Naive thymus-derived CD8-positive, alpha-beta T cell (primary cell): ENCODE measurements at regions not wholly inside any gene's neighbourhood (a gene's known extent, or its start where the extent isn't known, plus 50 kb on each side); places are given as distances from the start of the nearest gene placed in this dataset.

Experiments used
- ATAC-seq, 2 donors: fragments of 150-1000 bp; cut with Tn5 transposase in 1 of 2; sonication (Bioruptor Pico), chemical (Tn5 transposase) in 1 of 2; 1 replicate in 1 of 2; 2 replicates in 1 of 2; pipeline ENCODE4 v1.10.0; 2021; ENCODE audit warnings: mild to moderate bottlenecking in 2 of 2, moderate library complexity in 2 of 2
- POLR2A ChIA-PET: fragments of 350-600 bp; sonication (Branson Sonifier 250); formaldehyde crosslinking; loops from one replicate; lab custom pipeline; 2021; ENCODE audit warnings: antibody characterized with exemption; lab: Charles Lee
- DNase-seq, 10 donors: peaks; one replicate each; pipeline versions ENCODE4 v3.0.0 to v3.0.0-alpha.2; 2020 to 2022
- H3K27ac Mint-ChIP-seq, 10 donors: one replicate each; pipeline ENCODE4 v1.8.0; 2020 to 2022; ENCODE audit warnings: mild to moderate bottlenecking in 10 of 10, mixed read lengths in 10 of 10, moderate library complexity in 4 of 10, inconsistent platforms in 1 of 10
- H3K27me3 Mint-ChIP-seq, 5 donors: one replicate each; pipeline ENCODE4 v1.8.0; 2021 to 2022; ENCODE audit warnings: mixed read lengths in 5 of 5
- H3K36me3 Mint-ChIP-seq, 3 donors: one replicate each; pipeline ENCODE4 v1.8.0; 2020 to 2022; ENCODE audit warnings: mixed read lengths in 3 of 3, mild to moderate bottlenecking in 2 of 3, inconsistent platforms in 1 of 3
- H3K4me1 Mint-ChIP-seq, 4 donors: one replicate each; pipeline ENCODE4 v1.8.0; 2021 to 2022; ENCODE audit warnings: mixed read lengths in 4 of 4
- H3K4me3 Mint-ChIP-seq, 10 donors: one replicate each; pipeline ENCODE4 v1.8.0; 2020 to 2022; ENCODE audit warnings: mild to moderate bottlenecking in 10 of 10, mixed read lengths in 10 of 10, moderate library complexity in 6 of 10, inconsistent platforms in 1 of 10
- H3K9me3 Mint-ChIP-seq, 9 donors: one replicate each; pipeline ENCODE4 v1.8.0; 2020 to 2022; ENCODE audit warnings: mixed read lengths in 9 of 9, mild to moderate bottlenecking in 3 of 9, inconsistent platforms in 1 of 9, moderate library complexity in 1 of 9

DNA sequence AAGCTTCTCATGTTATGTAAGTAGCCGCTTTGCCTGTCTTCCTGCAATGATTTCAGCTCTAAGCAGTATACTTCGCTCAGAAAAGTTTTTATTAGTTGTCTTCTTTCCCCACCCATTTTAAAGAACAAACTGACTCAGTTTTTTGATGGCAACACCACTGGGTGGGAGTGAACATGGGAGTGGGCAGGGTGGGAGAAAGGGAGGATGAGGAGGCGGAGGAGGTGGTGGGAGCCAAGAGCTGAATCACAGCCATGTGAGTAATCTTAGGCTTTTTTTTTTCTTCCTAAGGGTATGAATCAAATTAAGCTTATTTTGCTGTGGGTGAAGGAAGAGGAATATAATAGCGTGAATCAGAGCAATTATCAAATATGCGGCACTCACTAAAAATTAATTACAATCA is 574.3 kb upstream of the DIPK2B start:
- Mint-ChIP-seq H3K36me3 (no peaks in the 10 kb centered on the region), H3K9me3 (no peaks in the 10 kb centered on the region), H3K27me3 (no peaks in the 10 kb centered on the region), H3K4me1 (peaks cover 8 to 32% (median 22%) of the 10 kb centered on the region in 4 donors), H3K4me3 (no peak overlapping the region), H3K27ac (peak overlapping the region in 1 of 10 donors; percentile 57)
- DNase-seq (no peak), ATAC-seq (no peak)
- POLR2A ChIA-PET: no interaction called here

DNA sequence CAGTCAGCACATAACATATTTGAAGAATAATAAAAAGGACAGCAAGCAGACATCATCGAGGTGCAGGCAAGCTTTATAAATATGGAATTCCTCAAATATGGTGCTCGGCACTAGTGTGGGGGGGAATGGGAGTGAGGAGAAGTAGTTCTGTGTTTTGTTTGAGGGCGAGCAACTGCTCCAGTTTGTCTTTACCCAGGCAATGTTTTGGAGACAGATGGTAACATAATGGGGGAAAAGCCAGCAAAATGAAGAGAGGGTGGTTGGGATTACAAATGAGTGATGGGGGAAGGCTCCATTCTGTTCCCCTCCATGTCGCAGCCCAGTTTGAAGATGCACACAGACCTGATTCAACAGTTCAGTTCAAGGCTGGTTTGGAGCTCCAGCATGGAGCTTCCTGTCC is 572.9 kb upstream of the DIPK2B start:
- no peaks in the 10 kb centered on the region for H3K27me3 Mint-ChIP-seq
- peak overlapping the region in 5 of 10 donors; percentile 11 to 37 (median 31) for H3K27ac Mint-ChIP-seq

DNA sequence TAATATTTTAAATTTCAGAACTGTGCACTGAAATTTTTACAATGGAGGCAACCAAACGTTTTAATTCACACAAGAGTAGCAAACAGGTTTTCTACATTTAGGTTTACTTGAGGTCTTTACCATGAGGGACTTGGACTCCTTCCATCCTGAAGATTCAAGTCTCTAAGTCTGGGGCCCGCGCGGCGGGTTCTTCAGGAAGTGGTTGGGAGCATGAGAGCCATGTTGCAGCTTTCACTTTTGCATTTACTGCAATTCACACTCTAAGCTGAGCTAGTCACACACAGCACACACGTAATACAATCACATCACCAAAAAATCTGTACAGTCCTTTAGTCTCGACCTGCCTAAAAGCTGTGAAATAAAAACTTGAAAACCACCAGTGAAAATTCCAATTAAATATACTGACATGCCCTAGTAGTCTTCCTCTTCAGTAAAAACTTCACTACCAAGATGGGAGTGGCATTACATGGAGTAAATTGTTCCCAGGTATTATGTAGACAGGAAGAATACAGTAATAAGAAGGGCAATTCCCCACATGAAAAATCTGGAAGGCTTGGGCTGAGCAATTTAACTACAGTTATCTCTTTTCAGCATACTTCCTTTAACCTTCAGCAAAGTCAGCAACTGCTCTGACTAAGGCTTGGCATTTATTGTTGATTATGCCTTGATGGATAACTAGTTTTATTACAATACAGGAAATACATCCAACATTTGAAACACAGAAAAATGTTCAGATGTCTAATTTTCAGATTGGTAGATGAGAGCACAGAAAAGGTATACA is 571.1 kb upstream of the DIPK2B start:
- peaks cover 15 to 43% (median 33%) of the 10 kb centered on the region in 4 donors for H3K4me1 Mint-ChIP-seq
- no peaks in the 10 kb centered on the region for H3K27me3 Mint-ChIP-seq
- peak overlapping the region; percentile 68 to 95 (median 76) for H3K4me3 Mint-ChIP-seq
- no peaks in the 10 kb centered on the region for H3K36me3 Mint-ChIP-seq
- peak overlapping the region; percentile 61 to 97 (median 95) for H3K27ac Mint-ChIP-seq
- POLR2A ChIA-PET: interaction anchor here (4.2 kb wide), 1 partner anchor 35 kb away, joined by 20 read pairs; no protein-coding TSS in a partner anchor
- peak in 9 of 10 donors; percentile 10 to 71 (median 41) for DNase-seq
- peaks cover 0 to 2% (median 0%) of the 10 kb centered on the region in 9 donors for H3K9me3 Mint-ChIP-seq
- peak; percentile 83 to 87 for ATAC-seq

More for the DNA sequence above, 572.9 kb upstream of the DIPK2B start:
- ATAC-seq (no peak), DNase-seq (no peak)
- Mint-ChIP-seq H3K4me3 (no peak overlapping the region), H3K36me3 (no peaks in the 10 kb centered on the region), H3K9me3 (no peaks in the 10 kb centered on the region), H3K4me1 (peaks cover 11 to 33% (median 24%) of the 10 kb centered on the region in 4 donors)
- POLR2A ChIA-PET: no interaction called here

DNA sequence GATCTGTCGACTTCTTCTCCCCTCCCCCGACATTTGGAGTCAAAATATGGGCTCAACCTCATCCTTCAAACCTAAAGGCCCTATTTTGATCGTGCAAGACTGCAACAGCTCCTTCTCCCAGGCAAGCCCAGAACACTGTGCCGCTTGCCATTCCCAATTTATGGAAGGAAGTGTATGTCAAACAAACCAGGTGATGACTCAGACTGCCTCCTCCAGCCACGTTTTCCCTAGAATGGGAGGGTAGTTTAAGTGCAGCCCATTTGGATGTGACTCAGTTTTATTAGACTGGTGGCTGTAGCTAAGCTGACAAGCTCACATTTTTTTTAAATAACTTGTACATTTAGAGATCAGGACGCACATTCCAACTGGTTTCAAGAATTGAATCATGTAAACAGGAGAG is 570.4 kb upstream of the DIPK2B start:
- Mint-ChIP-seq H3K4me3 (peak overlapping the region; percentile 68 to 95 (median 76)), H3K27ac (peak overlapping the region; percentile 61 to 97 (median 95)), H3K9me3 (peaks cover 0 to 2% (median 0%) of the 10 kb centered on the region in 9 donors), H3K36me3 (no peaks in the 10 kb centered on the region), H3K27me3 (no peaks in the 10 kb centered on the region), H3K4me1 (peaks cover 15 to 48% (median 32%) of the 10 kb centered on the region in 4 donors)
- no peak for ATAC-seq
- POLR2A ChIA-PET: interaction anchor here (4.2 kb wide), 1 partner anchor 35 kb away, joined by 20 read pairs; no protein-coding TSS in a partner anchor
- peak in 1 of 10 donors; percentile 5 for DNase-seq

DNA sequence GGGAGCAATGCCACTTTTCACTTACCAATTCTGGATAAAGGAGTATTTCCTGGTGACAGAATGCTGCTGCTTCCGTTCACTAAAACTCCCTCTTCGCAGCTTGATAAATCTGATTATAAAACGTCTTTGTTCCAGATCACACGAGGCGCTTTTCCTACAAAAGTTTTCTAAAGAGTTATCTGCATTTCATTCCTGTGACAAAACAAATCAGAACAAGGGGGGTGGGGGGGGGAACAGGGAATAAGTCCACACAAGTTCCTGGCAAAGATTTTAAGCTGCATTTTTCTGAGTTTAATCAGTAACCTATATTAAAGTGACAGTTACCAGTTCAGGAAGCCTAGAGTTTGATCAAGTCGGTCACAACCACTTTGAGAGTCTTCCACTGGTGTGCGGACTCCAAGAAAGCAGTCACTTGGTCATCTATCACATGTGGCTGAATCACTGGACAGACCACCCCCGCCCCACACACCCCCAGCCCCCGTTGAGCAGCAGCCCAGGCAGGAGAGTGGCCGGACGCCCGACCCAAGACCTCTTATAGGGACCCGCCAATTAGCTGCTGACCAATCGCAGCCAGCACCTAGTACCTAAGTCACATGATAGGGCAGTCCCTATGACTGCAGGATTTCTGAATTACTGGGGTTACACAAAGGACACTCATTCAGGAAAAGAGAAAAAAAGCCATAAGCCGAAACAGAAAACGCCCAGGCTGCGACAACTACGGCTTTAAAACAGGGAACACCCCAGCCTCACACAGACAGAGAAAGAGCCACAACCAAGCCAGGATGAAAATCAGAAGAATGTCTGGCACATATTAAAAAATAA is 569.3 kb upstream of the DIPK2B start:
- no peaks in the 10 kb centered on the region for H3K36me3 Mint-ChIP-seq
- peaks cover 0 to 2% (median 0%) of the 10 kb centered on the region in 9 donors for H3K9me3 Mint-ChIP-seq
- DNase-seq: peak in 1 of 10 donors; percentile 8
- peak; percentile 22 to 32 for ATAC-seq
- H3K4me1 Mint-ChIP-seq: peaks cover 15 to 57% (median 35%) of the 10 kb centered on the region in 4 donors
- peak overlapping the region; percentile 77 to 95 (median 86) for H3K4me3 Mint-ChIP-seq
- H3K27ac Mint-ChIP-seq: peak overlapping the region; percentile 61 to 97 (median 94)
- POLR2A ChIA-PET: interaction anchor here (1.0 to 4.2 kb wide), 3 partner anchors 10 to 38 kb away, joined by 5 to 20 read pairs (median 9); no protein-coding TSS in a partner anchor
- H3K27me3 Mint-ChIP-seq: no peaks in the 10 kb centered on the region

DNA sequence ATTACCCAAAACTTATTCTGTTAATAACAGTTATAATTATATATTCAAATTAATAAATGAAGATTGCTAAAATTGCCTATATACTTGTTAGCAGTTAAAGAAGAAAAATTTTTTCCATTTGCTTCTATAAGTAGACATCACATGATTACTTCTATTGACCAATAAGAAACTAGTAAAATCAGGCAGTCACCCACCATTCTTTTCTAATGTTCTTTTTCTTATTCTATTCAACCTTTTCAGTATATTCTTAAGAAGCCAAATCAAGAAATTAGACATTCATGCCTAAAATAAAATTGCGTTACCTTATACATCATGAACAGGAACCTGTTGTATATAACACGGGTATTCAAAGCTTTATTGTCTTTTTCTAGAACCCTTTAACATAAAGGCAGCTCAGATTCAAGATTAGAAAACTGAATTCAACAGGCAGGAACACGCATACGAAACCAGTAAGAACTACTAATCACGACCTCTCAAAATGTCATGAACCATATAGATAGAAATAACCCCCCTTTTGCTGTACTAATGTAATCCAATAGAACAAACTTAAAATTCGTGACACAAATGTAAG is 568.1 kb upstream of the DIPK2B start:
- POLR2A ChIA-PET: interaction anchor here (1.0 to 4.2 kb wide), 3 partner anchors 9 to 39 kb away, joined by 5 to 20 read pairs (median 9); no protein-coding TSS in a partner anchor
- no peaks in the 10 kb centered on the region for H3K36me3 Mint-ChIP-seq
- peaks cover 15 to 64% (median 35%) of the 10 kb centered on the region in 4 donors for H3K4me1 Mint-ChIP-seq
- DNase-seq: peak in 1 of 10 donors; percentile 8
- H3K27me3 Mint-ChIP-seq: no peaks in the 10 kb centered on the region
- peak overlapping the region; percentile 77 to 95 (median 86) for H3K4me3 Mint-ChIP-seq
- ATAC-seq: no peak
- peaks cover 0 to 2% (median 0%) of the 10 kb centered on the region in 9 donors for H3K9me3 Mint-ChIP-seq
- peak overlapping the region; percentile 61 to 97 (median 94) for H3K27ac Mint-ChIP-seq

DNA sequence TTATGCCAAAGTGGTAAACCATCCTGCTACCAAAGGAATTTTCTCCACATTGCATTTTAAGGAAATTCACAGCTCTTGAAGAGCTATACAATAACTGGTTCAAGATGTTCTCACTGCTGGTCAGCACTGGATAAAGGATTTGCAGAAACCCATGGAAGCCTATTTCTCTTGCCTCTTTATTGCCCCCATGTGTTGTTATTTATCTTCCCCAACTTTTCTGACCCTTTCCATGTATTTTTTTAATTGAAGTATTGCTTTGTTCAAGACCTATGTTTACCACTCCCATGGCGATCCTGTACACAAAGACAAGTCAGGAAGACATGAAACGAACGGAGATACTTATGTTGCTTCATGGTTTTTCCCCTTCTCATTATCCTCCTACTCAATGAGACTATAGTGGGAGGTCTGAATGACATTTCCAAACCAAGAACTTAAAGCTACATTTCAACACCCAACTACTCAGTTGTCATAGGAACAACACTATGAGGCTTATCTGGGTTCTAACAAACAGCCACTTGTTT is 566.4 kb upstream of the DIPK2B start:
- Mint-ChIP-seq H3K36me3 (peaks cover 0 to 1% (median 0%) of the 10 kb centered on the region in 3 donors), H3K4me3 (peak overlapping the region in 9 of 10 donors; percentile 13 to 75 (median 52)), H3K27ac (peak overlapping the region in 8 of 10 donors; percentile 45 to 91 (median 69)), H3K9me3 (peaks cover 0 to 2% (median 0%) of the 10 kb centered on the region in 9 donors), H3K4me1 (peaks cover 15 to 71% (median 31%) of the 10 kb centered on the region in 4 donors), H3K27me3 (no peaks in the 10 kb centered on the region)
- POLR2A ChIA-PET: no interaction called here
- ATAC-seq (peak in 1 of 2 donors; percentile 24), DNase-seq (no peak)

DNA sequence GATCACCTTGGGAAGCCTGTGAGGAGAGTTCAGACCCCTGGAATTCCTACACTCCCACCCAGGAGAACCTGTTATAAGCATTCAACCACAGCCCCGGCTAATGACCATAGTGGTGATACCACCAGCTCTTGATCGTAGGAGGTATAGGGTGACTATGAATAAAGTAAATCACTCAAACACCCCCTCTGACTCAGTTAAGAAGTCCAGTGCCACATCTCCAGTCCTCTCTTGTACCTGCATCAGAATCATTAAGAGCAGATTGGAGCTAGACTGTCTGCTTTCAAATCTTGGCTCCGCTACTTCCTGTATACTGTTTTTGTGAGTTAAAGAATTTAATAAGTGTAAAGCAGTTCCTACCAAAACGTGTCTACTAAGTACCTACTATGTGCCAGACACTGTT is 565.1 kb upstream of the DIPK2B start:
- DNase-seq (no peak), ATAC-seq (no peak)
- Mint-ChIP-seq H3K36me3 (peaks cover 0 to 5% (median 0%) of the 10 kb centered on the region in 3 donors), H3K4me3 (peak overlapping the region in 2 of 10 donors; percentile 15 to 33), H3K27me3 (no peaks in the 10 kb centered on the region), H3K4me1 (peaks cover 11 to 70% (median 21%) of the 10 kb centered on the region in 4 donors), H3K27ac (peak overlapping the region in 3 of 10 donors; percentile 49 to 72 (median 62)), H3K9me3 (peaks cover 0 to 2% (median 0%) of the 10 kb centered on the region in 9 donors)
- POLR2A ChIA-PET: no interaction called here

DNA sequence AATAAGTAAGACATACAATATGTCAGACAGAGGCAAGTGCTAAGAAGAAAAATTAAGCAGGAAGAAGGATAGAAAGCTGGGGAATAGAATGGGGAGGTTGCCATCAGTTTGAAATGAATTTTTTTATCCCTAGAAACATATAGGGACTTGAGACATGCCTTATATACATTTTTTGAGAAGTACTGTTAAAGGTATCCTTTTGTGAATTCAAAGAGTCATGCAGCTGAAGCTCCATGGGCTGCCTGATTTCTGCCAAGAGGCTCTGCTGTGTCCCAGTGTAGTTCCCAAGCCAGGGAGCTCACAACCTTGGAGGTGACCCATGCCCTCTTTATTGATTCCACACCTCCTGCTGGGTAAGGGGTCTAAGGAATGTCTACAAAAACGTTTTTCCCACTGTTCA is 564.6 kb upstream of the DIPK2B start:
- H3K27ac Mint-ChIP-seq: peak overlapping the region in 2 of 10 donors; percentile 49 to 72
- H3K4me1 Mint-ChIP-seq: peaks cover 11 to 71% (median 24%) of the 10 kb centered on the region in 4 donors

DNA sequence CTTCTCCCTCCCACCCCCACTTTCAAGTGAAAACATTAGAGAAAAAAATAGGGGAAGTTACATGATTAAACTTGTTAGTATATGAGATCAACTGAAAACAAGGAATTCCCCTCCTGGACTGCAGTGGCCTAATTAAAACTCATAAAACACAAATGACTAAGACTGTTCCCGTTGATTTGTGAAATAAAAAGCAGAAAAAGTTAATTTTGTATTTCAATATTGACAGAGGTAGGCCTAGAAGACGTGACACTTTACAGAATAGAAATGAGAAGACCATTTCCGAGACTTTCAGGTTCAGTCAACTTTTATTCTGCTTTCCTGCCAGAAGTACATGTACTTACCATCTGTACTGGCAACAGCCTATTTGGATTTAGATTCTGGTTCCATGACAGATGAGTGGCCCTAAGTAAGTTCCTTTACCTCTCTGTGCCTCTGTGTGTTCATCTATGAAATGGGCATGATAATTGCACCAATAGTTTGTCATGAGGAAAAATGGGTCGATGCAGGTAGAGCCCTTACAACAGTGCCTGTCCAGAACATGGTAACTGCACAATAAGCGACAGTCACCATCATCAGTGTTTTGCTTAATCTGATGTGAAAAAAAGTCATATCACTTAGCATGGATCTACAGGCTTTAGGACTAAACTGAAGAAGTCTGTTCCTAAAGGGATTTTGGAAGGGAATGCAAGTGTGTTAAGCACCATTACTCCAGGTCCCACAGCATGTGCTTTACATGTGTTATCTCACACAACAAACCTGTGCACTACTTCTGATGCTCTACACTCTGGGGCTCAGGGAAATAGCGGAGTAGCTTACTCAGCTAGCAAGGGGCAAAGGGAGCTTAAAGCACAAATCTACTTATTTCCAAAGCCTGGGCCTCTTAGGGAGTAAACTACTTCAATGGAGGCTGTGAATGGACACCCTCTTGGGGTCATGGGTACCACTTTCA is 562.3 kb upstream of the DIPK2B start:
- Mint-ChIP-seq H3K4me1 (peaks cover 14 to 87% (median 40%) of the 10 kb centered on the region in 4 donors), H3K4me3 (peak overlapping the region in 1 of 10 donors; percentile 32), H3K27ac (peak overlapping the region in 4 of 10 donors; percentile 41 to 83 (median 82)), H3K9me3 (peaks cover 0 to 2% (median 0%) of the 10 kb centered on the region in 9 donors), H3K36me3 (peaks cover 0 to 5% (median 0%) of the 10 kb centered on the region in 3 donors), H3K27me3 (no peaks in the 10 kb centered on the region)
- ATAC-seq: no peak
- no peak for DNase-seq
- POLR2A ChIA-PET: no interaction called here

More for the DNA sequence above, 564.6 kb upstream of the DIPK2B start:
- no peaks in the 10 kb centered on the region for H3K27me3 Mint-ChIP-seq
- POLR2A ChIA-PET: no interaction called here
- H3K4me3 Mint-ChIP-seq: peak overlapping the region in 1 of 10 donors; percentile 32
- H3K9me3 Mint-ChIP-seq: peaks cover 0 to 2% (median 0%) of the 10 kb centered on the region in 9 donors
- ATAC-seq (no peak), DNase-seq (no peak)
- H3K36me3 Mint-ChIP-seq: peaks cover 0 to 5% (median 0%) of the 10 kb centered on the region in 3 donors

DNA sequence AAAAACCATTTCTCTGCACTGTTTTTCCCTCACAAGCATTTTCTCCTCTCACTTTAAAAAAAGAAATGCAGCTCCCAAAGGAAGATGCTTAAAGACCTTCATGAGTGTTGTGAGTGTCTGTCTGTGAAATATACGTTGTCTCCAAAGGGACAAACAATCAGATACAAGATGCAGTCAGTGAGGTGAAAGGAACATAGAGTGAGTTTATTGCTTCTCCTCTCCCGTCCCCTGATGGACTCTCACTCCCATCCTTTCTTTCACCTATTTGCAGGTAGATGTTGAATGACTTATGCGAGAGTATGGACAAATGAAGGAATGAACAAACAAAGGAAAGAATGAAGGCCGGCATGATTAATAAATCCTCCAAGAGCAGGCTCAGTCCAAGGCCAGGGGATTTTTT is 561.2 kb upstream of the DIPK2B start:
- H3K4me3 Mint-ChIP-seq: peak overlapping the region in 1 of 10 donors; percentile 7
- DNase-seq: no peak
- no peaks in the 10 kb centered on the region for H3K9me3 Mint-ChIP-seq
- H3K27ac Mint-ChIP-seq: peak overlapping the region in 3 of 10 donors; percentile 27 to 82 (median 29)
- H3K27me3 Mint-ChIP-seq: no peaks in the 10 kb centered on the region
- ATAC-seq: no peak
- H3K4me1 Mint-ChIP-seq: peaks cover 10 to 88% (median 36%) of the 10 kb centered on the region in 4 donors
- POLR2A ChIA-PET: no interaction called here
- peaks cover 0 to 5% (median 0%) of the 10 kb centered on the region in 3 donors for H3K36me3 Mint-ChIP-seq
